ENCODE measurements at regions not wholly inside any gene's neighbourhood (a gene's known extent, or its start where the extent isn't known, plus 50 kb on each side); places are given as distances from the start of the nearest gene placed in this dataset.

- TF ChIP-seq ATF2 (CRISPR knock-in tag; IDR thresholded peaks at IDR 0.05) (no peak), TCF12 (IDR thresholded peaks at IDR 0.05) (no peak), TCF12 (CRISPR knock-in tag; IDR thresholded peaks at IDR 0.05) (no peak), RFX1 (IDR thresholded peaks at IDR 0.05) (no peak), CREB3 (CRISPR knock-in tag; IDR thresholded peaks at IDR 0.05) (no peak), TCF7 (IDR thresholded peaks at IDR 0.05; ENCODE audit: low read depth) (no peak), STAT6 (CRISPR knock-in tag; IDR thresholded peaks at IDR 0.05; ENCODE audit: borderline replicate concordance) (no peak), UBTF (CRISPR knock-in tag; IDR thresholded peaks at IDR 0.05) (no peak), KLF11 (CRISPR knock-in tag; IDR thresholded peaks at IDR 0.05) (no peak), CEBPB (IDR thresholded peaks at IDR 0.05; ENCODE audit: borderline replicate concordance, low read depth, low read length) (no peak), TGIF2 (CRISPR knock-in tag; IDR thresholded peaks at IDR 0.05) (no peak), KLF12 (CRISPR knock-in tag; IDR thresholded peaks at IDR 0.05; ENCODE audit: borderline replicate concordance) (no peak), NR2C2 (CRISPR knock-in tag; IDR thresholded peaks at IDR 0.05; ENCODE audit: borderline replicate concordance) (no peak), GPN1 (CRISPR knock-in tag; IDR thresholded peaks at IDR 0.05; ENCODE audit: borderline replicate concordance) (no peak)
Measured at GRCh38 chr18:64253873-64254272, 105.0 kb upstream of the LINC00305 start.
